Trophoblast cell (in vitro differentiated cells and primary cell): ENCODE measurements at regions not wholly inside any gene's neighbourhood (a gene's known extent, or its start where the extent isn't known, plus 50 kb on each side); places are given as distances from the start of the nearest gene placed in this dataset.
"Not testable (repeated sequence)": the region's sequence is repeated elsewhere in the genome, so short reads cannot be mapped to it uniquely, and the experiment has no call there.

Experiments
- DNase-seq, 2 donors: peaks; one replicate each; pipeline ENCODE4 v3.0.0-alpha.2; 2016
- H2AFZ ChIP-seq: 2 replicates; pipeline ENCODE4 v1.6.1; 2013; ENCODE audit warnings: low read length, moderate library complexity, mild to moderate bottlenecking; ENCODE audit not compliant: insufficient read depth, poor library complexity
- H2AK5ac ChIP-seq: 2 replicates; pipeline ENCODE4 v1.6.1; 2013; ENCODE audit warnings: mild to moderate bottlenecking, low read length
- H2BK120ac ChIP-seq: 2 replicates; pipeline ENCODE4 v1.6.1; 2013; ENCODE audit warnings: low read length, mild to moderate bottlenecking, moderate library complexity; ENCODE audit not compliant: insufficient read depth, poor library complexity
- H2BK12ac ChIP-seq: 2 replicates; pipeline ENCODE4 v1.6.1; 2013; ENCODE audit warnings: mild to moderate bottlenecking, low read length, moderate library complexity
- H2BK5ac ChIP-seq: 2 replicates; pipeline ENCODE4 v1.6.1; 2013; ENCODE audit warnings: low read length, low read depth, moderate library complexity, mild to moderate bottlenecking; ENCODE audit not compliant: poor library complexity
- H3K14ac ChIP-seq: 2 replicates; pipeline ENCODE4 v1.6.1; 2013; ENCODE audit warnings: mild to moderate bottlenecking, low read length
- H3K18ac ChIP-seq: 2 replicates; pipeline ENCODE4 v1.6.1; 2013; ENCODE audit warnings: mild to moderate bottlenecking, low read length
- H3K23ac ChIP-seq: 2 replicates; pipeline ENCODE4 v1.6.1; 2013; ENCODE audit warnings: low read length
- H3K27ac ChIP-seq: 2 replicates; pipeline ENCODE4 v1.5.1; 2013; ENCODE audit warnings: low read depth, mild to moderate bottlenecking, inconsistent platforms, low read length, moderate library complexity
- H3K27me3 ChIP-seq: 2 replicates; pipeline ENCODE4 v1.6.1; 2013; ENCODE audit warnings: inconsistent platforms, mild to moderate bottlenecking, low read length, moderate library complexity; ENCODE audit not compliant: insufficient read depth
- H3K36me3 ChIP-seq, 2 experiments: 1 replicate in 1 of 2; 2 replicates in 1 of 2; pipeline ENCODE4 v1.6.1; 2013; ENCODE audit warnings: low read length in 2 of 2, mild to moderate bottlenecking in 2 of 2, moderate library complexity in 1 of 2; ENCODE audit not compliant: insufficient read depth in 2 of 2, control insufficient read depth in 1 of 2
- H3K4ac ChIP-seq: 2 replicates; pipeline ENCODE4 v1.6.1; 2013; ENCODE audit warnings: low read depth, mild to moderate bottlenecking, low read length, moderate library complexity
- H3K4me1 ChIP-seq, 2 experiments: 1 replicate in 1 of 2; 2 replicates in 1 of 2; pipeline ENCODE4 v1.6.1; 2013; ENCODE audit warnings: low read length in 2 of 2, mild to moderate bottlenecking in 2 of 2, moderate library complexity in 1 of 2; ENCODE audit not compliant: insufficient read depth in 2 of 2, control insufficient read depth in 1 of 2
- H3K4me2 ChIP-seq: 2 replicates; pipeline ENCODE4 v1.6.1; 2013; ENCODE audit warnings: inconsistent platforms, mild to moderate bottlenecking, low read length, moderate library complexity
- H3K4me3 ChIP-seq: 2 replicates; pipeline ENCODE4 v1.5.1; 2013; ENCODE audit warnings: mild to moderate bottlenecking, low read depth, low read length, inconsistent platforms
- H3K79me1 ChIP-seq: one replicate; pipeline ENCODE4 v1.6.1; 2013; ENCODE audit warnings: low read length
- H3K79me2 ChIP-seq: 2 replicates; pipeline ENCODE4 v1.6.1; 2013; ENCODE audit warnings: low read length, mild to moderate bottlenecking; ENCODE audit not compliant: control insufficient read depth, insufficient read depth, poor library complexity
- H3K9ac ChIP-seq: 2 replicates; pipeline ENCODE4 v1.6.1; 2013; ENCODE audit warnings: mild to moderate bottlenecking, low read length
- H3K9me3 ChIP-seq: 2 replicates; pipeline ENCODE4 v1.6.1; 2013; ENCODE audit warnings: low read depth, mild to moderate bottlenecking, control low read depth, inconsistent platforms, low read length; ENCODE audit not compliant: insufficient read depth
- H4K12ac ChIP-seq: 2 replicates; pipeline ENCODE4 v1.6.1; 2013; ENCODE audit warnings: low read depth, mild to moderate bottlenecking, low read length, moderate library complexity
- H4K8ac ChIP-seq: 2 replicates; pipeline ENCODE4 v1.6.1; 2013; ENCODE audit warnings: low read depth, mild to moderate bottlenecking, low read length, moderate library complexity
- H4K91ac ChIP-seq: one replicate; pipeline ENCODE4 v1.6.1; 2013; ENCODE audit warnings: low read depth, mild to moderate bottlenecking, low read length, moderate library complexity
- WGBS: extraction: QIAGEN DNeasy Blood & Tissue Kit; methylation state at CpG from one replicate; pipeline ENCODE4 v1.1.7; 2013; ENCODE audit warnings: missing lambda C conversion rate; ENCODE audit not compliant: insufficient read length, insufficient coverage; ENCODE audit errors: extremely low coverage; 5-methylcytosine and 5-hydroxymethylcytosine counted together

GRCh38 chr13:71184583-71184982, 682.4 kb downstream of the DACH1 start:
- not testable (repeated sequence) for H3K4me1 ChIP-seq, H2AFZ ChIP-seq

GRCh38 chr13:71183352-71183751, 683.7 kb downstream of the DACH1 start:
- not testable (repeated sequence) for H3K9me3 ChIP-seq, H3K23ac ChIP-seq, H3K36me3 ChIP-seq, DNase-seq, H4K91ac ChIP-seq, H3K4me1 ChIP-seq, H3K27ac ChIP-seq, H3K4me2 ChIP-seq, H3K79me1 ChIP-seq, H2AFZ ChIP-seq, H4K8ac ChIP-seq, H2BK12ac ChIP-seq, H3K18ac ChIP-seq, H3K14ac ChIP-seq, H4K12ac ChIP-seq, H2AK5ac ChIP-seq, H2BK5ac ChIP-seq, H2BK120ac ChIP-seq, H3K4ac ChIP-seq, H3K79me2 ChIP-seq, H3K9ac ChIP-seq, H3K4me3 ChIP-seq, H3K27me3 ChIP-seq
- no CpG with 5 or more reads among the region's 1 CpG for WGBS

More at GRCh38 chr13:71184583-71184982, 682.4 kb downstream of the DACH1 start:
- not testable (repeated sequence) for H3K14ac ChIP-seq, H2BK12ac ChIP-seq, H3K9ac ChIP-seq, H3K79me2 ChIP-seq, H3K4me3 ChIP-seq, H2BK5ac ChIP-seq, H3K27me3 ChIP-seq, H3K79me1 ChIP-seq, H3K23ac ChIP-seq, H3K36me3 ChIP-seq, H3K18ac ChIP-seq, H2AK5ac ChIP-seq, H4K91ac ChIP-seq, H3K9me3 ChIP-seq, H4K12ac ChIP-seq, H2BK120ac ChIP-seq, H3K27ac ChIP-seq, H3K4me2 ChIP-seq, H3K4ac ChIP-seq, DNase-seq, H4K8ac ChIP-seq
- WGBS: no CpG with 5 or more reads among the region's 7 CpGs

- Histone ChIP-seq H4K8ac (no peak overlapping the region), H3K79me2 (no peaks in the 10 kb centered on the region), H3K4ac (no peak overlapping the region), H3K36me3 (no peaks in the 10 kb centered on the region), H3K27ac (no peak overlapping the region), H3K4me2 (no peak overlapping the region), H4K91ac (no peak overlapping the region), H3K14ac (no peak overlapping the region), H3K4me3 (no peak overlapping the region), H2AFZ (no peak overlapping the region), H2BK12ac (no peak overlapping the region), H3K4me1 (no peaks in the 10 kb centered on the region), H2BK5ac (no peak overlapping the region), H4K12ac (no peak overlapping the region), H2BK120ac (no peak overlapping the region), H3K18ac (no peak overlapping the region), H3K9ac (no peak overlapping the region), H3K27me3 (no peaks in the 10 kb centered on the region), H3K79me1 (no peaks in the 10 kb centered on the region), H2AK5ac (no peak overlapping the region), H3K9me3 (no peaks in the 10 kb centered on the region), H3K23ac (no peak overlapping the region)
- peak; percentile 70 to 80 for DNase-seq
- WGBS: no CpG with 5 or more reads among the region's 4 CpGs
Observed at GRCh38 chr13:71171740-71172139, 695.3 kb downstream of the DACH1 start.

GRCh38 chr13:71169180-71169579, 697.8 kb downstream of the DACH1 start:
- Histone ChIP-seq H3K14ac (no peak overlapping the region), H4K91ac (no peak overlapping the region), H3K79me1 (no peaks in the 10 kb centered on the region), H3K27ac (no peak overlapping the region), H2BK12ac (no peak overlapping the region), H3K4me2 (no peak overlapping the region), H3K23ac (no peak overlapping the region), H2AK5ac (no peak overlapping the region), H3K4ac (no peak overlapping the region), H3K18ac (no peak overlapping the region), H3K4me3 (no peak overlapping the region), H3K79me2 (no peaks in the 10 kb centered on the region), H4K12ac (no peak overlapping the region), H4K8ac (no peak overlapping the region), H2BK5ac (no peak overlapping the region), H3K9me3 (no peaks in the 10 kb centered on the region), H3K36me3 (no peaks in the 10 kb centered on the region), H2AFZ (no peak overlapping the region), H3K4me1 (no peaks in the 10 kb centered on the region), H3K9ac (no peak overlapping the region), H3K27me3 (no peaks in the 10 kb centered on the region), H2BK120ac (no peak overlapping the region)
- WGBS: no CpG with 5 or more reads among the region's 3 CpGs
- DNase-seq: no peak
